IMR-90 (cell line): ENCODE measurements at regions not wholly inside any gene's neighbourhood (a gene's known extent, or its start where the extent isn't known, plus 50 kb on each side); places are given as distances from the start of the nearest gene placed in this dataset.
A peak's percentile ranks its signal among the peaks of the same experiment; 100 is the strongest.

Experiments used
- BHLHE40 ChIP-seq: fragments of 150-350 bp; IDR thresholded peaks from 2 replicates; pipeline ENCODE4 v1.6.1; 2016; ENCODE audit warnings: mild to moderate bottlenecking, low read depth, low read length
- CEBPB ChIP-seq: IDR thresholded peaks from 2 replicates; pipeline ENCODE4 v1.6.1; 2012; ENCODE audit warnings: low read depth, low read length, improper control_type of control experiment
- CTCF ChIP-seq: conservative IDR thresholded peaks from 2 replicates; pipeline ENCODE4 v1.5.1; 2012; ENCODE audit warnings: mild to moderate bottlenecking, low read depth, low read length, improper control_type of control experiment
- FOS ChIP-seq: fragments of 150-350 bp; IDR thresholded peaks from 2 replicates; pipeline ENCODE4 v1.6.1; 2016; ENCODE audit warnings: low read depth, low read length
- MAFK ChIP-seq: IDR thresholded peaks from 2 replicates; pipeline ENCODE4 v1.6.1; 2012; ENCODE audit warnings: low read depth, low read length, improper control_type of control experiment
- NFE2L2 ChIP-seq: fragments of 150-350 bp; IDR thresholded peaks from 2 replicates; pipeline ENCODE4 v1.6.1; 2016; ENCODE audit warnings: low read depth, mild to moderate bottlenecking, low read length
- POLR2A ChIP-seq: IDR thresholded peaks from 2 replicates; pipeline ENCODE4 v1.6.1; 2012; ENCODE audit warnings: mild to moderate bottlenecking, low read depth, low read length
- RAD21 ChIP-seq: IDR thresholded peaks from 2 replicates; pipeline ENCODE4 v1.6.1; 2012; ENCODE audit warnings: low read length, improper control_type of control experiment
- RFX5 ChIP-seq: IDR thresholded peaks from 2 replicates; pipeline ENCODE4 v1.8.0; 2012; ENCODE audit warnings: low read depth, mild to moderate bottlenecking, low read length, moderate library complexity
- USF2 ChIP-seq: fragments of 150-350 bp; IDR thresholded peaks from 2 replicates; pipeline ENCODE4 v1.6.1; 2017; ENCODE audit warnings: mild to moderate bottlenecking, antibody characterized with exemption, low read length, low read depth

GRCh38 chr14:80356413-80356812, 145.1 kb upstream of the DIO2 start:
- peak; percentile 50 for TF ChIP-seq CTCF
- TF ChIP-seq RFX5, result no peak
- peak; percentile 56 for TF ChIP-seq RAD21
- TF ChIP-seq MAFK, result no peak
- TF ChIP-seq POLR2A, result no peak
- no peak for TF ChIP-seq CEBPB
- no peak for TF ChIP-seq FOS
- TF ChIP-seq NFE2L2, result no peak
- TF ChIP-seq USF2, result no peak
- no peak for TF ChIP-seq BHLHE40
